OCI-M1 (cell line): ENCODE measurements at regions not wholly inside any gene's neighbourhood (a gene's known extent, or its start where the extent isn't known, plus 50 kb on each side); places are given as distances from the start of the nearest gene placed in this dataset.

Source experiments
- DNase-seq: peaks from one replicate; lab custom pipeline; 2025; lab: John Stamatoyannopoulos, UW

DNA sequence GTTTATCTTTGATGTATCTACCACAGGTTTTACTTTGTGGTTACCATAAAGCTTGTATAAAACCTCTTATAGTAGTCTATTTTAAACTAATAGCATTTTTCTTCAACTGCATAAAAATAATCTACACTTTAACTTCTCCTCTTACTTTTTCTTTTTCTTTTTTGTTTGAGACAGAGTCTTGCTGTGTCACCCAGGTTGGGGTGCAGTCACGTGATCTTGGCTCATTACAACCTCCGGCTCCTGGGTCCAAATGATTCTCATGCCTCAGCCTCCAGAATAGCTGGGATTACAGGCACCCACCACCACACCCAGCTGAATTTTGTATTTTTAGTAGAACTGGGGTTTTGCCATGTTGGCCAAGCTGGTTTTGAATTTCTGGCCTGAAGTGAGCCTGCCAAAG lies 53.4 kb upstream of the ZKSCAN2 start:
- DNase-seq = no peak
